Esophagus muscularis mucosa (tissue), 4 donors: ENCODE measurements at regions not wholly inside any gene's neighbourhood (a gene's known extent, or its start where the extent isn't known, plus 50 kb on each side); places are given as distances from the start of the nearest gene placed in this dataset.

Source experiments
- CTCF ChIP-seq, 3 experiments: fragments of 200-600 bp in 2 of 3; fragments of 450-650 bp in 1 of 3; sonication (generic) in 2 of 3; IDR thresholded peaks; one replicate each; pipeline ENCODE4 v1.5.1; 2017 to 2019; ENCODE audit warnings: antibody characterized with exemption in 3 of 3, mild to moderate bottlenecking in 2 of 3, moderate library complexity in 1 of 3
- EP300 ChIP-seq: sonication (generic); formaldehyde crosslinking; IDR thresholded peaks from one replicate; pipeline ENCODE4 v1.6.1; 2017; ENCODE audit warnings: antibody characterized with exemption
- POLR2A ChIP-seq: fragments of 450-650 bp; IDR thresholded peaks from one replicate; pipeline ENCODE4 v1.6.1; 2017; ENCODE audit warnings: antibody characterized with exemption, moderate library complexity, mild to moderate bottlenecking, low read depth
- POLR2AphosphoS5 ChIP-seq, 2 donors: sonication (generic); formaldehyde crosslinking; IDR thresholded peaks; one replicate each; pipeline ENCODE4 v1.6.1; 2017; ENCODE audit warnings: antibody characterized with exemption in 2 of 2

GRCh38 chr18:25842665-25843064 is 247.7 kb downstream of the SS18 start:
- TF ChIP-seq CTCF (IDR thresholded peaks at IDR 0.05) (no peak), POLR2A (no peak), POLR2AphosphoS5 (IDR thresholded peaks at IDR 0.05) (no peak), EP300 (no peak)
